ENCODE measurements at regions not wholly inside any gene's neighbourhood (a gene's known extent, or its start where the extent isn't known, plus 50 kb on each side); places are given as distances from the start of the nearest gene placed in this dataset.
"Not testable (repeated sequence)": the region's sequence is repeated elsewhere in the genome, so short reads cannot be mapped to it uniquely, and the experiment has no call there.

- FAIRE-seq = no peak
These were observed 270.7 kb upstream of the SOX9 start for GRCh38 chr17:71849783-71850768.

DNA sequence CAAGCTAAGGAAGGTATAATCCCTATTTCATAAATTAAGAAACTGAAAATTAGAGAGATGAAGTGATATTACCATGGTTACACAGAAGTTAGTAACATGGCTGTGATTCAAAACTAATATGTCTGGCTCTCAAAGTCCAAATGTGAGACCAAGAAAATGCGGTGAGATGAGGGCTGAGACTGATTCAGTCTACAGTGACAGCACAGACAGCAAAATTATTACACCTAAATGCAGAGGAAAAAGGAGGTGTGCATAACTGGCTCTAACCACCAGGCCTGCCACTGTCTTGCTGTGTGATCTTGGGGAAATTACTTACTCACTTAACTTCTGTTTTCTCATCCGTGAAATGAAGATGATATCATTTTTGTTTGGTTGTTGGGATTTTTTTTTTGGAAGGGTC lies 270.0 kb upstream of the SOX9 start:
- no peak for FAIRE-seq

DNA sequence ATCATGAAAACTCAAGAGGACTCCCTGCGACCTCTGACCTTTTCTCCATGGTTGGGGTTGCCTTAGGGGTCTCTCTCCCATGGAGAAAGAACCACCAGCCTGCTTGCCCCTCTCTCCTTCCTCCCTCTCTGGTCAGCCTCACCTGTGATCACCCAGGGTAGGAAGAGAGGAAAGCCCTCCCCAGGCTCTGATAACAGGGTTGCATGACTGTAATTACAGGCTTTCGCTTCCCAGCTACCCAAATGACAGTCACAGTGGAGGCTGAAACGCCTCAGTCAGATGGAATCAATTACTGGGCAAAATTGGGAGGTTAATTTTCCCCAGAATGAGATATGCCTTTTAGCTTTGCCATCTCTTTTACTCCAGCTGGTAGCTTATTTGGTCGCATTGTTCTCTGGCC lies 265.8 kb upstream of the SOX9 start:
- no peak for FAIRE-seq

DNA sequence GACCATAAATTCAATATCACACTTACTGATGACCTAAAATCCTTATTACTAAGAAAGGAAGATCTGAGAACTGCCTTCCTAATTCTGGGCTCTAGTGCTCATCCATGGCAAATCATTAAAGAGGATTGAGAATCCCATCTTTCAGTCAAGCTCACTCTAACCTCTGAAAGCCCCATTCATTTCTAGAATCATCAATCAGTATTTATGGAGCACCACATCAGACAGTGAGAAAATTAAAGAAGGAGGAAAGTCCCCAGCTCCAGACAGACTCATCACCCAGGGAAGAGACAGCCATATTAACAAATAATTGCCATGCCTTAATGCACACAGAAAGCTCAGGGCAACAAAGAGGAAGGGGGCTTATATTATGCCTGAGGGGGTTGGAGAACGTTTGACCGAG lies 256.1 kb upstream of the SOX9 start:
- FAIRE-seq = no peak

DNA sequence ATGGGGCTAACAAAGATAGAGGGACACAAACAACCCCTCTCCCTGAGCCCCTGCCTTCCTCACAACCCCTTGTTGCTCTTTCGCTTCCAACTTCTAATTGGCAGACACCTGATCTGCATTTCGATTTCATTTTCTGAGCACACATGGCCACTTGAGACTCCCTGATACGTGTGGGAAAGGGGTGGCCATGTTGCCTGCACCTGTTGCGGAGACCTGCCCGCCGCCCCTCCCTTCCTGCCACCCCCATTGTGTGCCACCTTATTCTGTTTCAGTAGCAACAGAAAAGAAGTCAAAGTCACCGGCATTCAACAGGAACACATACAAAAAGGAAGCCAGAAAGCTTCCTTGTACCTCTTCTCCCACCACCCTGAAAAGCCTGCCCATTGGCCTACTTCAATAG lies 254.7 kb upstream of the SOX9 start:
- FAIRE-seq = no peak

DNA sequence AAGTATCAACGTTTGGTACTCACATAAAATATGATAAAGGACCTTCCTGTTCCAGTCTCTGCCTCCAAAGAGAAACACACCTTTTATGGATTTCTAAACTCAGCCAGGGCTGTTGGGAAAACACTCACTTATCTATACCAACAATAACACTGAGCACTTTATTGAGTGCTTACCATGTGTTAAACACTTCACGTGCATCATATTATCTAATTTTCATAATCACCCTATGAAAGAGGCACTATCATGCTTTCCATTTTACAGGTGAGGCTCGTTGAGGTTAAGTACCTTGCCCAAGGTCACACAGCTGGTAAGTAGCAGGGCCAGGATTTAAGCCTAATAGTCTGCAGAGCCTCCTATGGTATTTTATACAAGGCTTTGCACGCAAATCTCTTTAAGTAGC lies 251.5 kb upstream of the SOX9 start:
- no peak for FAIRE-seq

DNA sequence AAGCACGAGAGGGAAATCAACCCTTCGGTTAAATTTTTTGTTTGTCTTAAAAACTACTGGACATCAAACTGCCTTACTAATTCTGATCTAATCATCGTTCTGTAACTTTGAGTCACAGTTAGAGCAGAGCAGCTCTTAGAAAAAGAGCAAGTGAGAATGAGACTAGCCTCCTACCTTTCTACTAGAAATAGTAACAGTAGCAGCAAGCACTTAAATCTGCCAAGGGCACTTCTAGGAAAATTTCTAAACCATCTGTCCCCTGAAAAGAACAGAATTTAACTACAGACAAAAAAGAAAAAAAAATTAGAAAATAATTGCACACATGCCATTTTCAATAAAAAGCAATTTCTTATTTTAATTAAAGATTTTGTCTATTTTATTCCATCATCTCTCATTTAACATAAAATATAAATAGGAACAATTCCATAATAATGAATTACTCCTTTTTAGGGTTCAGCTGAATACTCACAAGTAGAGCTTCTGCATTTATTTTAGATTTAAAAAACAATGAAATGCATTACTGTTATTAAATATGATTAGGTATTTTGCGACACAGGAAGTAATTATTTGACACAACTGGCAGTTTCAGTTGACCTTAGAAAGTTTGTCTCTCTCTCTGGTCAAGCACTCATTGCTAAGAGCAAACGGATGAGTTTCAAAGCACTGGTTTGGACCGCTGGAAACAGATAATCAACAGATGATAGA lies 250.8 kb upstream of the SOX9 start:
- FAIRE-seq = no peak

- no peak for FAIRE-seq
These were observed 250.3 kb upstream of the SOX9 start for GRCh38 chr17:71870546-71870862.

GRCh38 chr17:71872843-71873485 lies 247.9 kb upstream of the SOX9 start:
- FAIRE-seq = no peak

DNA sequence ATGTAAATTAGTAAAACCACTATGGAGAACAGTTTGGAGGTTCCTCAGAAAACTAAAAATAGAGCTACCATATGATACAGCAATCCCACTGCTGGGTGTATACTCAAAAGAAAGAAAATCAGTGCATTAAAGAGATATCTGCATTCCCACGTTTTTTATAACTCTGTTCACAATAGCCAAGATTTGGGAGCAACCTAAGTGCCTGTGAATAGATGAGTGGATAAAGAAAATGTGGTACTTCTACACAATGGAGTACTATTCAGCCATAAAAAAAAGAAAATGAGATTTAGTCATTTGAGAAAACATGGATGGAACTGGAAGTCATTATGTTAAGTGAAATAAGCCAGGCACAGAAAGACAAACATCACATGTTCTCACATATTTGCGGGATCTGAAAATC lies 246.0 kb upstream of the SOX9 start:
- FAIRE-seq = not testable (repeated sequence)

DNA sequence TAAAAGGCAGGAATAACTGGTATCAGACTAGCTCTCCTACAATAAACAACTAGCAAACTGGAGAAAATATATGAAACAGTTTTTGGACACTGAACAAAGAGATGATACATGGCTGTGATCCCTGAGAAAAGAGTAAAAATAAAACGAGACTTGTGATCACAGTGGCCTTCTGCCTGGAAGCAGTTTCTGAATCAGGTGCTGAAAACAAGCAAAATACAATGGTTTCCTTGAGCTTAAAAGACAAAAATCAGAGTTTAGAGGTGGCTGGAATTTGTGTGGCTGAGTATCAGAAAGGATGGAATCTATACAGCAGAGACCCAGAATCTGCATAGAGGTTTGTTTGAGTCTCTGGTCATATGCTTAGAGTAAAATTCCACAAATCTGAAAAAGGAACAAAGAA lies 242.5 kb upstream of the SOX9 start:
- no peak for FAIRE-seq

- FAIRE-seq = no peak
These were observed 241.8 kb upstream of the SOX9 start for GRCh38 chr17:71878998-71879397.

DNA sequence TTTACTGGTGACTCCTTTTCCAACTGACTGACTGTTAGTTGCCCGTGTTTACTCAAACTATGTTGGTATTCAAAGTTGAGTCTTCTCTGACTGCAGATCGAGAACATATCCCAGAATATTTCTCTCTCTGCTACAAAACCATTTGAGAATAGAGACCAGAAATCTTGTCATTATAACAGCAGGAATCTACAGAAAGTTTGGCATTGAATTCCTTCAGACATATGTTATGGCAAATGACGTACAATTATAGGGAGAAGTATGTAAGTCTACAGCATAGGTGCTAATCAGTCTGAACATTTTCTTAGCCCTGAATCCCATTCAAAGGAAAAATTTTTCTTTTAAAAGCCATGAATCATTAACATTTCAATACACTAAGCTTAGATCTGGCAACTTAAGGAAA lies 239.8 kb upstream of the SOX9 start:
- FAIRE-seq = no peak

GRCh38 chr17:71881581-71881980 lies 239.2 kb upstream of the SOX9 start:
- FAIRE-seq = no peak

DNA sequence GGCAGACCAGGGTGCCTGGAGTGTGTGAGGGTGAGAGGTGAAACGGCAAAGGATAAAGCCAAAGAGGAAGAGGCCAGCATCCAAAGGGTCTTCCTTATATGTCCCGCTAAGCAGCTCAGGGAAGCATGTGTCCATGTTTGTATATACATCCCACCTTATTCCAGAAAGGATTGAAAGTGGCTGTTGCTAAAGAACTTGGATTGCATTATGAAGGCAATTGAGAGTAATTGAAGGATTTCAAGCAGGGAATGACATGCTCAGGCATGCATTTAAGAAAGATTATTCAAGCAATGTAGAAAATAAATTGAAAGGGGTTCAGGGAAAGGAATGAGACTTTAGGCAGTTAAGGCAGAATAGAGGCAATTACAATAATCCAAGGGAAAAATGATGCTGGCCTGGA lies 237.6 kb upstream of the SOX9 start:
- no peak for FAIRE-seq

- FAIRE-seq = no peak
These were observed 237.0 kb upstream of the SOX9 start for GRCh38 chr17:71883845-71884244.

DNA sequence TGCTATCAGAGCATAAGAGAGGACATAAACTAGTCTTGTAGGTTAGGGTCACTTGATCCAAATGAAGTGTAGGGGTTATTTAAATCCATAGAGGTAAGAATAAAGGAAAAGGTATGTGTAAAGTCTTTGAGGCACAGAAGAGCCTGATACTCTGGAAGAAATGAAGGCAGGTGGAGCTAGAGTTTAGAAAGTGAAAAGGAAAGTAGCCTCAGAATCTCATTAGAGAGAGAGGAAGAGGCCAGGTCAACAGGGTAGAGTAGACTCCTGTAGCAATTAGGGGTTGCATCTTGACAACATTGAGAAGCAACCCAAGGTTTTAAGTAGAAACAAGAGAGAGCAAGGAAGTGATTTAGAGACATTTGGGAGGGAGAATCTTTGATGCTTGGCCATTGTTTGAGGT lies 235.2 kb upstream of the SOX9 start:
- FAIRE-seq = no peak

- no peak for FAIRE-seq
These were observed 221.5 kb upstream of the SOX9 start for GRCh38 chr17:71899317-71899716.

DNA sequence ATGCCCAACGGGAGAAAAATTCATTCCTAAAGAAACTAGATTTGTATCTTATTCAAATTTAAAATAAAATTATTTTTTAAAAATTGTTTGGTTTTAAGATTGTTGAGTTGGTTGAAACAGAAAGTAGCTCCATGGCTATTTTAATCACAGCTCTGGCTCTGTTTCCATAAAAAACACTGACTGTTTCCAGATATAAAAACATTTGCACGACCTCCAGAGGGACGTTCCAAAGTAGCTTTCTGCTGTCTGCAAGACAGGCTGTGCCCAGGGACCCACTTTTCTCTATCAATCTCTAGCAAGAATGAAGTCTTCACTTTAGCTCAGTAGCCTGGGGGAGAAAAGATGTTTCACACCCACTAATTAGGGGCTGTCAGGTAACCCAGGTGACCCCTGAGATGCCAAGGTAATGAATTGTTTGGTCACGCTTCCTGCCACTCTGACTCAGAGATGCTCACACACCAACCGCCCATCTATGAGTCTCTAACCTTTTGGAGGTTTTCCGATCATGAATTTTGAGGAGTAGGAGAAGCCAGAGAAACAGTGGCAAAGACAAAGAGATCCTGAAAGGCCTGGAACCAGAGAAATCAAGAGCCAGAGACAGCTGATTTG lies 220.1 kb upstream of the SOX9 start:
- FAIRE-seq = no peak

GRCh38 chr17:71902894-71903506 lies 217.8 kb upstream of the SOX9 start:
- FAIRE-seq = no peak

- FAIRE-seq = no peak
These were observed 215.3 kb upstream of the SOX9 start for GRCh38 chr17:71905376-71906031.

GRCh38 chr17:71909155-71909554 lies 211.7 kb upstream of the SOX9 start:
- FAIRE-seq = no peak
